H1 (cell line): ENCODE measurements at regions not wholly inside any gene's neighbourhood (a gene's known extent, or its start where the extent isn't known, plus 50 kb on each side); places are given as distances from the start of the nearest gene placed in this dataset.

Experiments
- CTCF ChIA-PET: fragments of 300-600 bp; sonication (Branson Sonifier 250); formaldehyde crosslinking; loops from one replicate; lab custom pipeline; 2021; ENCODE audit not compliant: partially characterized antibody; lab: Charles Lee
- POLR2A ChIA-PET: fragments of 300-600 bp; sonication (Branson Sonifier 250); formaldehyde crosslinking; loops from one replicate; lab custom pipeline; 2021; ENCODE audit warnings: inconsistent platforms; ENCODE audit not compliant: partially characterized antibody; lab: Charles Lee
- DNase-seq, 2 experiments: peaks; one replicate each; pipeline versions ENCODE4 v3.0.0 to v3.0.0-alpha.2; 2010 to 2022; ENCODE audit warnings: low spot score in 2 of 2, low read depth in 1 of 2, mixed read lengths in 1 of 2
- FAIRE-seq: peaks from 2 replicates; lab custom pipeline; 2011; peaks lifted over from hg19 to GRCh38; lab: Jason Lieb, UNC
- H2AFZ ChIP-seq: 2 replicates; pipeline ENCODE4 v1.8.1; 2012; ENCODE audit warnings: low read length, inconsistent platforms
- H2AK5ac ChIP-seq: 2 replicates; pipeline ENCODE4 v1.6.1; 2013; ENCODE audit warnings: low read depth, low read length
- H2BK120ac ChIP-seq: replicated peaks from 2 replicates; pipeline ENCODE3; 2013; ENCODE audit warnings: low read depth, low read length, inconsistent platforms
- H2BK12ac ChIP-seq: 2 replicates; pipeline ENCODE4 v1.6.1; 2013; ENCODE audit warnings: low read depth, low read length
- H2BK15ac ChIP-seq: 2 replicates; pipeline ENCODE4 v1.6.1; 2013; ENCODE audit warnings: low read length
- H2BK20ac ChIP-seq: 2 replicates; pipeline ENCODE4 v1.6.1; 2013; ENCODE audit warnings: low read length
- H2BK5ac ChIP-seq: 2 replicates; pipeline ENCODE4 v1.6.1; 2013; ENCODE audit warnings: low read depth, low read length
- H3K14ac ChIP-seq: 2 replicates; pipeline ENCODE4 v1.6.1; 2013; ENCODE audit warnings: inconsistent platforms; ENCODE audit not compliant: insufficient read length
- H3K18ac ChIP-seq: 2 replicates; pipeline ENCODE4 v1.6.1; 2013; ENCODE audit warnings: low read length; ENCODE audit errors: extremely low read depth
- H3K23ac ChIP-seq: 2 replicates; pipeline ENCODE4 v1.6.1; 2013; ENCODE audit warnings: inconsistent platforms; ENCODE audit not compliant: insufficient read length
- H3K23me2 ChIP-seq: 2 replicates; pipeline ENCODE4 v1.6.1; 2013; ENCODE audit warnings: low read depth, low read length
- H3K27ac ChIP-seq: 2 replicates; pipeline ENCODE4 v1.6.1; 2011; ENCODE audit warnings: low read depth, low read length, inconsistent platforms
- H3K27me3 ChIP-seq, 4 experiments: replicated peaks in 1 of 4; 1 replicate in 1 of 4; 2 replicates in 3 of 4; pipeline versions ENCODE4 v1.6.1 to v1.8.1; 2011 to 2013; ENCODE audit warnings: low read length in 3 of 4, mild to moderate bottlenecking in 3 of 4, inconsistent platforms in 2 of 4, mixed read lengths in 2 of 4, moderate library complexity in 1 of 4; ENCODE audit not compliant: control insufficient read depth in 3 of 4, insufficient read depth in 3 of 4; ENCODE audit errors: extremely low read depth in 1 of 4
- H3K36me3 ChIP-seq, 4 experiments: 2 replicates each; pipeline versions ENCODE4 v1.6.1 to v1.8.1; 2011 to 2013; ENCODE audit warnings: mild to moderate bottlenecking in 4 of 4, low read length in 3 of 4, moderate library complexity in 2 of 4, control low read depth in 1 of 4, inconsistent platforms in 1 of 4; ENCODE audit not compliant: insufficient read depth in 4 of 4, control insufficient read depth in 2 of 4
- H3K4ac ChIP-seq: replicated peaks from 2 replicates; pipeline ENCODE3; 2013; ENCODE audit warnings: low read length, low read depth, mixed read lengths, inconsistent platforms; ENCODE audit not compliant: insufficient read length
- H3K4me1 ChIP-seq, 4 experiments: replicated peaks in 1 of 4; 1 replicate in 1 of 4; 2 replicates in 3 of 4; pipeline versions ENCODE4 v1.6.1 to v1.8.1; 2011 to 2013; ENCODE audit warnings: low read length in 3 of 4, inconsistent platforms in 2 of 4, mixed read lengths in 1 of 4; ENCODE audit not compliant: insufficient read depth in 4 of 4, control insufficient read depth in 3 of 4
- H3K4me2 ChIP-seq, 2 experiments: 2 replicates each; pipeline versions ENCODE4 v1.6.1 to v1.8.1; 2011 to 2013; ENCODE audit warnings: low read depth in 2 of 2, low read length in 2 of 2, control low read depth in 1 of 2, inconsistent platforms in 1 of 2, mild to moderate bottlenecking in 1 of 2; ENCODE audit not compliant: insufficient read depth in 1 of 2
- H3K4me3 ChIP-seq, 4 experiments: fragments of 200-600, 300-600 bp in 1 of 4; sonication (generic), shearing (Covaris generic), sonication (Bioruptor Twin) in 1 of 4; 2 replicates each; pipeline versions ENCODE4 v1.5.1 to v1.8.1; 2011 to 2016; ENCODE audit warnings: low read length in 4 of 4, low read depth in 3 of 4, control low read depth in 2 of 4, inconsistent platforms in 2 of 4, mild to moderate bottlenecking in 2 of 4, mixed read lengths in 1 of 4, moderate library complexity in 1 of 4; ENCODE audit not compliant: insufficient read depth in 2 of 4; ENCODE audit errors: extremely low read depth in 1 of 4
- H3K56ac ChIP-seq: replicated peaks from 2 replicates; pipeline ENCODE3; 2013; ENCODE audit warnings: low read depth, mild to moderate bottlenecking, mixed read lengths, low read length, inconsistent platforms; ENCODE audit not compliant: insufficient read length
- H3K79me1 ChIP-seq: 2 replicates; pipeline ENCODE4 v1.6.1; 2013; ENCODE audit warnings: low read depth, low read length, control low read depth
- H3K79me2 ChIP-seq, 2 experiments: 2 replicates each; pipeline versions ENCODE4 v1.6.1 to v1.8.1; 2012 to 2013; ENCODE audit warnings: low read length in 2 of 2, mild to moderate bottlenecking in 2 of 2, inconsistent platforms in 1 of 2; ENCODE audit not compliant: insufficient read depth in 2 of 2, control insufficient read depth in 1 of 2
- H3K9ac ChIP-seq, 4 experiments: replicated peaks in 1 of 4; 1 replicate in 1 of 4; 2 replicates in 3 of 4; pipeline versions ENCODE4 v1.6.1 to v1.8.1; 2011 to 2013; ENCODE audit warnings: low read depth in 3 of 4, low read length in 3 of 4, control low read depth in 2 of 4, mild to moderate bottlenecking in 2 of 4, moderate library complexity in 2 of 4, inconsistent platforms in 1 of 4; ENCODE audit errors: extremely low read depth in 1 of 4
- H3K9me3 ChIP-seq, 2 experiments: 2 replicates each; pipeline versions ENCODE4 v1.6.1 to v1.8.1; 2012 to 2013; ENCODE audit warnings: mild to moderate bottlenecking in 2 of 2, moderate library complexity in 2 of 2, control low read depth in 1 of 2, inconsistent platforms in 1 of 2, low read depth in 1 of 2, low read length in 1 of 2, mixed read lengths in 1 of 2; ENCODE audit not compliant: insufficient read depth in 2 of 2
- H4K20me1 ChIP-seq, 2 experiments: replicated peaks in 1 of 2; 2 replicates each; pipeline versions ENCODE3 to v1.8.1; 2011 to 2013; ENCODE audit warnings: inconsistent platforms in 2 of 2, low read length in 2 of 2, mild to moderate bottlenecking in 1 of 2; ENCODE audit not compliant: insufficient read depth in 2 of 2, control insufficient read depth in 1 of 2
- H4K5ac ChIP-seq: 2 replicates; pipeline ENCODE4 v1.6.1; 2013; ENCODE audit warnings: low read length, low read depth, mixed read lengths, inconsistent platforms; ENCODE audit not compliant: insufficient read length
- H4K8ac ChIP-seq: 2 replicates; pipeline ENCODE4 v1.8.0; 2013; ENCODE audit warnings: mild to moderate bottlenecking, moderate library complexity, low read length, inconsistent platforms; ENCODE audit not compliant: insufficient read depth; ENCODE audit errors: extremely low read depth
- H4K91ac ChIP-seq: replicated peaks from 2 replicates; pipeline ENCODE3; 2013; ENCODE audit warnings: low read length, mixed read lengths, inconsistent platforms; ENCODE audit not compliant: insufficient read length
- POU5F1 ChIP-seq: IDR thresholded peaks from 2 replicates; pipeline ENCODE4 v1.6.1; 2011; ENCODE audit warnings: low read depth, mild to moderate bottlenecking, low read length, moderate library complexity
- WGBS, 2 experiments: shearing (Covaris generic) in 1 of 2; methylation state at CpG; one replicate each; pipeline versions ENCODE4 v1.1.6 to v1.1.7; 2013 to 2015; ENCODE audit warnings: low lambda C conversion rate in 2 of 2, mixed read lengths in 2 of 2, inconsistent platforms in 1 of 2, low coverage in 1 of 2, missing lambda C conversion rate in 1 of 2; ENCODE audit not compliant: insufficient replicate concordance in 2 of 2, insufficient coverage in 1 of 2, insufficient read length in 1 of 2; ENCODE audit errors: extremely low coverage in 1 of 2, missing lambda C conversion rate in 1 of 2; 5-methylcytosine and 5-hydroxymethylcytosine counted together

DNA sequence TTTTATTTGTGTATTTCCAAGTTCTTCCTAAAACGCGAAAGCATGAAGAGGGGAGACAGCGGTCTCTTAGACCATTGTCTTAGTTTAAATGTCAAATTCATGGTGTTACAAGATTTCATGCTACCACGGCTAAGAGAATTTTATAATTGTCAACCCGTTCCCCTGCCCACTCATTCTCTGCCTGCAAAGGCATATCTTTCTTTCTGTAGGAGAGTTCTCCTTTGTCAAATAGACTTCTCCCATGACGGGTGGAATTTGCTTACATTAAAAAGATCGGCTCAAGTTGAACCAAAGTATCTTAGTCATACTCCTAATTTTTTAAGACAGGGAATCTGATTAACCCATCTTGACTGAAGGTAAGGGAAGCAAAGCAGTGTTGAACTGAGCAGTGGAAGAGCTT, 539.2 kb downstream of the REEP3 start:
- H3K9me3 ChIP-seq: no peaks in the 10 kb centered on the region
- POLR2A ChIA-PET: no interaction called here
- H3K4me1 ChIP-seq: no peaks in the 10 kb centered on the region
- no peak for FAIRE-seq
- no peak overlapping the region for H4K8ac ChIP-seq
- no peaks in the 10 kb centered on the region for H3K23me2 ChIP-seq
- no peak overlapping the region for H3K14ac ChIP-seq
- H3K4ac ChIP-seq: no peak overlapping the region
- no peak overlapping the region for H2BK20ac ChIP-seq
- H3K23ac ChIP-seq: no peak overlapping the region
- no peak overlapping the region for H3K4me3 ChIP-seq
- no peak overlapping the region for H2BK15ac ChIP-seq
- no peak overlapping the region for H2BK120ac ChIP-seq
- no peak for TF ChIP-seq POU5F1
- TF ChIP-seq, all 59 proteins: peak for 0
- H2AK5ac ChIP-seq: no peak overlapping the region
- no peak overlapping the region for H4K91ac ChIP-seq
- CTCF ChIA-PET: interaction anchor here (0.6 to 1.5 kb wide), 2 partner anchors 15 to 1034 kb away, joined by 3 to 4 read pairs; no protein-coding TSS in a partner anchor
- H3K9ac ChIP-seq: no peak overlapping the region
- H3K4me2 ChIP-seq: no peak overlapping the region
- H3K79me2 ChIP-seq: no peaks in the 10 kb centered on the region
- H3K36me3 ChIP-seq: no peaks in the 10 kb centered on the region
- no peaks in the 10 kb centered on the region for H3K27me3 ChIP-seq
- H3K56ac ChIP-seq: no peak overlapping the region
- H2AFZ ChIP-seq: no peak overlapping the region
- no peak overlapping the region for H4K5ac ChIP-seq
- DNase-seq: no peak
- no peak overlapping the region for H2BK5ac ChIP-seq
- no peak overlapping the region for H2BK12ac ChIP-seq
- no peak overlapping the region for H3K27ac ChIP-seq
- no peaks in the 10 kb centered on the region for H4K20me1 ChIP-seq
- H3K79me1 ChIP-seq: no peaks in the 10 kb centered on the region
- WGBS, 2 experiments: 90% methylated on average over 7 of the region's 7 CpGs; no CpG with 5 or more reads in 1 of the 2 experiments
- H3K18ac ChIP-seq: no peak overlapping the region
